ENCODE measurements at regions not wholly inside any gene's neighbourhood (a gene's known extent, or its start where the extent isn't known, plus 50 kb on each side); places are given as distances from the start of the nearest gene placed in this dataset.

GRCh38 chr5:56617998-56618397 is 197.4 kb upstream of the MAP3K1 start:
- DNase-seq: no peak

DNA sequence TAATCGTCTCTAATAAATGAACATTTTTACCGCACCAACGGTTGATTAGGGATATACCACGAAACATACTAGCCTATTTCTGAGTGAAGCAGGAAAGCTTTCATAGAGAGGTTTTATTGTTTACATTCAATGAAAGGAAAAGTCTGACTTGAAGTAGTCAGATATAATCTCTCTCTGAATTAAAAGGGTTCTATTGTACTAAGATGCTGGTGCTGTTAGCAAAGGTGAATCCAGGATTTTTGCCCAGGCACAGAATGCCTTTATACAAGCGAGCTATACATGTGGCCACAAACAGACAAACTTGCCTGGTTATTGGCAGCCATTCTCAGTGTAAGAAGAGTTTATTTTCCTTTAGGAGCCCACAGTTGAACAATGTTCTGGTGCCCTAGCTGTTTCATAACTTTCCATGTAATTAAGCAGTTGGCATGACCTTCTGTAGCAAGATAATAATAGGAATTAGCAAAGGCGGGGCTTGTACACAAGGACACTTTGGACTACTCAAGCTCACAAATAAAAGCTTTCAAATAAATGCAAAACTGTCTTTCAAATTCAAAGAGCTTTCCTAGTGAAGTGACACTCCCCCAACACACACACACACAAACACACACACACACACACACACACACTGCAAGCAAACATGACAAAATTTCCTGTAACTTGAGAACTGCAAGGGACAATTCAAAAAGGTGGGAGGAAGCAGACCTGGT is 198.7 kb upstream of the MAP3K1 start:
- DNase-seq: no peak

GRCh38 chr5:56615361-56616153 is 199.8 kb upstream of the MAP3K1 start:
- no peak for DNase-seq

GRCh38 chr5:56612759-56613158 is 202.6 kb upstream of the MAP3K1 start:
- DNase-seq: no peak

- no peak for DNase-seq
Measured at GRCh38 chr5:56612353-56612752, 203.0 kb upstream of the MAP3K1 start.

GRCh38 chr5:56610093-56610698 is 205.2 kb upstream of the MAP3K1 start:
- no peak for DNase-seq

DNA sequence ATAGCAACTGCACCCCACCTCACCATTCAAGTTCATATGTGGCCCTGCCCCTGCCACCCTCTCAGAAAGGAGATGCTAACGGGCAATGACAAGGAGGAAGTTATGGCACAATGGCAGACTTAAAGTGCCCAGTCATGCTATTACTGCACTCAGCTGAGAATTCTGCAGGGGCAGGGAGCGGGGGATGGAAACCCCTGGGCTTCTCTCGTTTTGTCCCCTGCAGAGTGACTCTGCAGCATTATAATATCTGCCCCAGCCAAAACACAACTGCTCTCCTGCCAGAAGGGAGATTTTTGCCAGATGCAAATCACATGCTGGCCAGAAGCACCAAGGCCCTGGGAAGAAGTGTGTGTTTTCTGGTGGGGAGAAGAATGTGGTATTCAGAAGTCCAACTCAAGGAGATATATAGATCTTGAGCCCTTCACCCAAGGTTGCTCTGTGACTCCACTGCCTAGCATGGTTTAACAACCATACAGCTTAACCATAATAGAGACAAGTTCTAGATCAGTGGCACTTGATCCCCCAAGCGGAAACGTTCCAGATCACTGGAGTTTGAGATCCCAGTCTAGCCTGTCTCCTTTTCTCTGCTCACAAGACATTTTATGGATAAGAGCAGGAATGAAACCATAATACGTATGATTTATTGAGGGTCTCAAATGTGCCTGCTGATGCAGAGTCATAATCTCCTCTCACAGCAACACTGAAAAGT is 207.0 kb upstream of the MAP3K1 start:
- DNase-seq: no peak

GRCh38 chr5:56607551-56607950 is 207.8 kb upstream of the MAP3K1 start:
- no peak for DNase-seq

GRCh38 chr5:56607074-56607473 is 208.3 kb upstream of the MAP3K1 start:
- no peak for DNase-seq

DNA sequence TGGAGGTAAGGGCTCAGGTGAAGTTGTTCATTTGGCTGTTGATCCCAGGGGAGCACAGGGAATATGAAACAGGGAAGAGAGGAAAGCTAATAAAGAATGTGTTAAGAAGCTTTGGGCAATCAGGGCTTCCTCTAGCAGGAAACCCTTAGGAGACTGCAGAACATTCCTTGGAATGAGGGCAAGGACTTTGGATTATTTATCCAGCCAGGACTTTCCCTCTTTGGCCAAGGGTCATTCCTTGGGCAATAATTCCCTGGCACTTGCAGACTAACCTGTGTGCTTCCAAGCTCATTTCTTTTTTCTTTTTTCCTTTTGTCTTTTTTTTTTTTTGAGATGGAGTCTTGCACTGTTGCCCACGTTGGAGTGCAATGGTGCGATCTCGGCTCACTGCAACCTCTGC is 209.2 kb upstream of the MAP3K1 start:
- DNase-seq: no peak

GRCh38 chr5:56605231-56605630 is 210.1 kb upstream of the MAP3K1 start:
- no peak for DNase-seq

- DNase-seq: no peak
Measured at GRCh38 chr5:56601641-56602071, 213.7 kb upstream of the MAP3K1 start.

DNA sequence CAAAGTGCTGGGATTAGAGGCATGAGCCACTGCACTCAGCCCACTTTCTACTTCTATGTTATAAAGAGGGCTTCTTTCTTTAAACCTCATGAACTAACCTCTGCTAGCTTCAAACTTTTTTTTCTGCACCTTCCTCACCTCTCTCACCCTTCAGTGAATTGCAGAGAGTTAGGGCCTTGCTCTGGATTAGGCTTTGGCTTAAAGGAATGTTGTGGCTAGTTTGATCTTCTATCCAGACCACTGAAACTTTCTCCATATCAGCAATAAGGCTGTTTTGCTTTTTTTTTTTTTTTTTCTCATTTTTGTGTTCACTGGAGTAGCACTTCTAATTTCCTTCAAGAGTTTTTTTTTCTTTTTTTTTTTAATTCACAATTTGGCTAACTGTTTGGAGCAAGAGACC is 216.4 kb upstream of the MAP3K1 start:
- no peak for DNase-seq

DNA sequence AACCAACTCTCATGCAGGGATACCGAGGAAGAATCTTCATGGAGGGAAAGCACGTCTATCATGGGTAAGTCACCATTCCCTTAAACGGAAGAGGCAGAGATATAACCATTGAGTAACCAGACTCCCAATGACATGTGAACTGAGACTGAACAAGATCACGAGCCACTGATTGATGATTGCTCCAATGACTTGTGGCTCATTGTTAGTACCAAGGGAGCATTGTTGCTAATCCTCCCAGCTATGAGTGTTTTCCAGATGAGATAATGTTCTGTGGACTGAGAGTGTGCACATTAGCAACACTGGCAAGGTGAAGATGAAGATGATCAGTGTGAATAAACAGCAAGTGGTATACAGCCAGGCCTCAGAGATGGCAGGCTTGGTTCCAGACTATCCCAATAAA is 219.2 kb upstream of the MAP3K1 start:
- DNase-seq: no peak

GRCh38 chr5:56595566-56595965 is 219.8 kb upstream of the MAP3K1 start:
- DNase-seq: no peak

GRCh38 chr5:56594792-56595191 is 220.6 kb upstream of the MAP3K1 start:
- no peak for DNase-seq

GRCh38 chr5:56591081-56591480 is 224.3 kb upstream of the MAP3K1 start:
- no peak for DNase-seq

- DNase-seq: no peak
Measured at GRCh38 chr5:56589481-56589860, 225.9 kb upstream of the MAP3K1 start.

DNA sequence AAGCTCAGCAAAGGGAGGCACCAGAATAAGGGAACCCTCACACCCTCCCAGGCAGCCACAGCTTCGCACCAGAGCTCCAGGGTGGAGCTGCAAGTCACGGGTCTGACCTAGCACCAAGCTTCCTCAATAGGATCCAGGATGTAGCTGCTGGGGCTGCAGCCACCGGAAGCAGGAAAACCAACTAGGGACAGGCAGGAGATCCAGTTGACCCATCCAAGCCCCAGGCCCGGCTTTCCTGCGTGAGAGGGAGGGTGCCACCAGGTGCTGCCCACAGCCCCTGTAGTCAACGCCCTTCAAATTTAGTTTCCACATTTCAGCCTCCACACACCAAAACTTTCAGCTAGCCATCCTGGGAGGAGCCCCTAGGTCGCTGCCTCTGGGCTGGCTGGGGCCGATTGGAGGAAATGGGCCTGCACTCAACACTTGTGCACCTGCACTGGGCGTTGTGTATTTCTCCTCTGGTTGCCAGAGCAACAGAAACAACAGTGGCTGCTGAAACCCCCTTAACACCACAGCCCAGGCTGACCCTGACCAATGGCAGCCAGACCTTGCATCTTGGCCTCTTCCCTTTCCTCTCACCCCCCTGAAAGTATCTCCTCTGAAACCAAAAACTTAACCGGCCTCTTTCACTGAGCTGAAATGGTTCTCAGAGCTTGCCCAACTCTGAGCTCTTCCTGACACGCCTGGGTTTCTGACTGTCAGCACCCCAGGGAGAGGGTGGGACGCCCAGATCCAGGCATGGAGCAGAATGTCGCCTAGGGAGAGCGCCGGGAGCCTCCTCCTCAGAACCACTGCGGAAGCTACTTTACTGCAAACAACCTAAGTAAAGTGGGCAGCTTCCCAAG is 226.5 kb upstream of the MAP3K1 start:
- DNase-seq: peak; percentile 35

DNA sequence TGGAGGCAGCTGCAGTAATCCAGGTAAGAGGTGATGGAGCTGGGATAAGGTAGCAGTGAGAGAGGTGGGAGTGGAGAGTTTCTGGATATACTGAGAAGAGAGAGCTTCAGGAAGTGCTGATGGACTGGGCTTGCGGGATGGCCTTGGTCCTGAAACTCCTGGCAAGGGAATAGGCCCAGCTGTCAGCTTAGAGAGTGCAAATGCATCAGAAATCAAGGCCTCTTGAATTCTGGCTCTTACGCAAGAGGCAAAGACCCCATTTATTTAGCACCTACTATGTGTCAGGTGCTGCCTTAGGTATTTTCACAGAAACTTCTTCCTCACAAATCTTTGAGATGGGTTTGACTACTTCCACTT is 227.2 kb upstream of the MAP3K1 start:
- DNase-seq: no peak

GRCh38 chr5:56587381-56588130 is 227.8 kb upstream of the MAP3K1 start:
- no peak for DNase-seq
